ENCODE measurements at regions not wholly inside any gene's neighbourhood (a gene's known extent, or its start where the extent isn't known, plus 50 kb on each side); places are given as distances from the start of the nearest gene placed in this dataset.
A peak's percentile ranks its signal among the peaks of the same experiment; 100 is the strongest.

- H3K36me3 Mint-ChIP-seq (ENCODE audit: low read depth, unreplicated experiment) = peaks cover 4% of the 10 kb centered on the region
- no peaks in the 10 kb centered on the region for H3K9me3 Mint-ChIP-seq (ENCODE audit: unreplicated experiment)
- no peak for DNase-seq (ENCODE audit: low spot score)
- peaks cover 16% of the 10 kb centered on the region for H3K27me3 Mint-ChIP-seq (ENCODE audit: unreplicated experiment)
- TF ChIP-seq CTCF (IDR thresholded peaks at IDR 0.05; ENCODE audit: unreplicated experiment) = no peak
- H3K4me3 Mint-ChIP-seq (ENCODE audit: unreplicated experiment) = no peak overlapping the region
- H3K4me1 Mint-ChIP-seq (ENCODE audit: unreplicated experiment) = peaks cover 46% of the 10 kb centered on the region
- peak overlapping the region; percentile 86 for H3K27ac Mint-ChIP-seq (ENCODE audit: unreplicated experiment)
Observed at GRCh38 chr18:79599441-79599931, 80.1 kb upstream of the CTDP1 start.

GRCh38 chr18:79600141-79600540, 79.5 kb upstream of the CTDP1 start:
- no peak for TF ChIP-seq CTCF (IDR thresholded peaks at IDR 0.05; ENCODE audit: unreplicated experiment)
- H3K27ac Mint-ChIP-seq (ENCODE audit: unreplicated experiment) = peak overlapping the region; percentile 94
- H3K36me3 Mint-ChIP-seq (ENCODE audit: low read depth, unreplicated experiment) = peaks cover 5% of the 10 kb centered on the region
- no peak for DNase-seq (ENCODE audit: low spot score)
- H3K9me3 Mint-ChIP-seq (ENCODE audit: unreplicated experiment) = no peaks in the 10 kb centered on the region
- peaks cover 47% of the 10 kb centered on the region for H3K4me1 Mint-ChIP-seq (ENCODE audit: unreplicated experiment)
- H3K27me3 Mint-ChIP-seq (ENCODE audit: unreplicated experiment) = peaks cover 21% of the 10 kb centered on the region
- no peak overlapping the region for H3K4me3 Mint-ChIP-seq (ENCODE audit: unreplicated experiment)

- TF ChIP-seq CTCF (IDR thresholded peaks at IDR 0.05; ENCODE audit: unreplicated experiment) = no peak
- Mint-ChIP-seq H3K4me3 (ENCODE audit: unreplicated experiment) (no peak overlapping the region), H3K27ac (ENCODE audit: unreplicated experiment) (peak overlapping the region; percentile 94), H3K9me3 (ENCODE audit: unreplicated experiment) (no peaks in the 10 kb centered on the region), H3K4me1 (ENCODE audit: unreplicated experiment) (peaks cover 49% of the 10 kb centered on the region), H3K27me3 (ENCODE audit: unreplicated experiment) (peaks cover 22% of the 10 kb centered on the region), H3K36me3 (ENCODE audit: low read depth, unreplicated experiment) (peaks cover 6% of the 10 kb centered on the region)
- DNase-seq (ENCODE audit: low spot score) = no peak
Observed at GRCh38 chr18:79600596-79600995, 79.0 kb upstream of the CTDP1 start.

GRCh38 chr18:79601234-79601633, 78.4 kb upstream of the CTDP1 start:
- peaks cover 49% of the 10 kb centered on the region for H3K4me1 Mint-ChIP-seq (ENCODE audit: unreplicated experiment)
- DNase-seq (ENCODE audit: low spot score) = no peak
- H3K27me3 Mint-ChIP-seq (ENCODE audit: unreplicated experiment) = peaks cover 20% of the 10 kb centered on the region
- H3K36me3 Mint-ChIP-seq (ENCODE audit: low read depth, unreplicated experiment) = peaks cover 8% of the 10 kb centered on the region
- H3K9me3 Mint-ChIP-seq (ENCODE audit: unreplicated experiment) = no peaks in the 10 kb centered on the region
- peak overlapping the region; percentile 6 for H3K4me3 Mint-ChIP-seq (ENCODE audit: unreplicated experiment)
- TF ChIP-seq CTCF (IDR thresholded peaks at IDR 0.05; ENCODE audit: unreplicated experiment) = no peak
- H3K27ac Mint-ChIP-seq (ENCODE audit: unreplicated experiment) = peak overlapping the region; percentile 94

GRCh38 chr18:79603321-79604204, 76.0 kb upstream of the CTDP1 start:
- Mint-ChIP-seq H3K27me3 (ENCODE audit: unreplicated experiment) (peaks cover 25% of the 10 kb centered on the region), H3K36me3 (ENCODE audit: low read depth, unreplicated experiment) (peaks cover 11% of the 10 kb centered on the region), H3K4me3 (ENCODE audit: unreplicated experiment) (no peak overlapping the region), H3K9me3 (ENCODE audit: unreplicated experiment) (no peaks in the 10 kb centered on the region), H3K27ac (ENCODE audit: unreplicated experiment) (no peak overlapping the region), H3K4me1 (ENCODE audit: unreplicated experiment) (peaks cover 42% of the 10 kb centered on the region)
- no peak for DNase-seq (ENCODE audit: low spot score)
- no peak for TF ChIP-seq CTCF (IDR thresholded peaks at IDR 0.05; ENCODE audit: unreplicated experiment)

All from endothelial cell (in vitro differentiated cells).